Breast epithelium (tissue), 3 donors: ENCODE measurements at regions not wholly inside any gene's neighbourhood (a gene's known extent, or its start where the extent isn't known, plus 50 kb on each side); places are given as distances from the start of the nearest gene placed in this dataset.

Experiments used
- POLR2A ChIP-seq: fragments of 450-650 bp; IDR thresholded peaks from one replicate; pipeline ENCODE4 v1.6.1; 2016; ENCODE audit warnings: antibody characterized with exemption, mild to moderate bottlenecking, moderate library complexity
- TF ChIP-seq, protein P1 (sequence below), 3 donors: fragments of 450-650 bp; IDR thresholded peaks; one replicate each; pipeline ENCODE4 v1.5.1; 2016 to 2017; ENCODE audit warnings: antibody characterized with exemption in 3 of 3, mild to moderate bottlenecking in 3 of 3, moderate library complexity in 3 of 3

DNA sequence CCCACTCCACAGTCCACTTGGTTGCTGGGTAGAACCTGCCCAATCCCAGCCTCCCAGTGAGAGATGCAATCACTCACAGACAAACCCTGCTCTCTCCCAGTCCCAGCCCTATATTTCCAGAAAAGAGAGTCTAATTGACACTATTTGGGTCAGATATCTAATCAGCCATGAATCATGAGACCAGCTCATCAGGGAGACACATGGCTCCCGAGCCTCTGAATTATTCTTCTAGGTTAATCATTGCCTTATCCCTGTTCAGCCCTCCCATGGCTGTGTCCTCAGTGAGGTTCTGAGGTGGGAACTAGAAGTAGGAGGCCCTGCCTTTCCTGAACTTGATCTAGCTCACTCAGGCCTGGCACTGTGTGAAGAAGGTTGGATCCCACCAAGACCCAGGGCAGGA is 49.9 kb upstream of the ZC3H12A start:
- no peak for TF ChIP-seq POLR2A
- TF ChIP-seq, protein P1, sequence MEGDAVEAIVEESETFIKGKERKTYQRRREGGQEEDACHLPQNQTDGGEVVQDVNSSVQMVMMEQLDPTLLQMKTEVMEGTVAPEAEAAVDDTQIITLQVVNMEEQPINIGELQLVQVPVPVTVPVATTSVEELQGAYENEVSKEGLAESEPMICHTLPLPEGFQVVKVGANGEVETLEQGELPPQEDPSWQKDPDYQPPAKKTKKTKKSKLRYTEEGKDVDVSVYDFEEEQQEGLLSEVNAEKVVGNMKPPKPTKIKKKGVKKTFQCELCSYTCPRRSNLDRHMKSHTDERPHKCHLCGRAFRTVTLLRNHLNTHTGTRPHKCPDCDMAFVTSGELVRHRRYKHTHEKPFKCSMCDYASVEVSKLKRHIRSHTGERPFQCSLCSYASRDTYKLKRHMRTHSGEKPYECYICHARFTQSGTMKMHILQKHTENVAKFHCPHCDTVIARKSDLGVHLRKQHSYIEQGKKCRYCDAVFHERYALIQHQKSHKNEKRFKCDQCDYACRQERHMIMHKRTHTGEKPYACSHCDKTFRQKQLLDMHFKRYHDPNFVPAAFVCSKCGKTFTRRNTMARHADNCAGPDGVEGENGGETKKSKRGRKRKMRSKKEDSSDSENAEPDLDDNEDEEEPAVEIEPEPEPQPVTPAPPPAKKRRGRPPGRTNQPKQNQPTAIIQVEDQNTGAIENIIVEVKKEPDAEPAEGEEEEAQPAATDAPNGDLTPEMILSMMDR (IDR thresholded peaks at IDR 0.05), result no peak
